CD4-positive, alpha-beta T cell treated with Interleukin-12 subunit alpha and Interleukin-12 subunit beta, for 1 hour (primary cell): ENCODE measurements at regions not wholly inside any gene's neighbourhood (a gene's known extent, or its start where the extent isn't known, plus 50 kb on each side); places are given as distances from the start of the nearest gene placed in this dataset.

ENCODE experiments used
- DNase-seq: peaks from one replicate; pipeline ENCODE4 v3.0.0-alpha.2; 2020

- DNase-seq: no peak
These were observed 157.4 kb downstream of the CAAP1 start for GRCh38 chr9:26735160-26735559.

GRCh38 chr9:26729187-26729586 is 163.4 kb downstream of the CAAP1 start:
- no peak for DNase-seq

- no peak for DNase-seq
These were observed 165.1 kb downstream of the CAAP1 start for GRCh38 chr9:26727471-26727870.

- DNase-seq: no peak
These were observed 167.0 kb downstream of the CAAP1 start for GRCh38 chr9:26725573-26725972.

- no peak for DNase-seq
These were observed 169.1 kb downstream of the CAAP1 start for GRCh38 chr9:26723486-26723885.

- no peak for DNase-seq
These were observed 169.8 kb downstream of the CAAP1 start for GRCh38 chr9:26722755-26723154.

GRCh38 chr9:26710008-26710407 is 182.6 kb downstream of the CAAP1 start:
- no peak for DNase-seq

- no peak for DNase-seq
These were observed 186.4 kb downstream of the CAAP1 start for GRCh38 chr9:26706223-26706622.

GRCh38 chr9:26695298-26695622 is 197.3 kb downstream of the CAAP1 start:
- DNase-seq: no peak

GRCh38 chr9:26694381-26695297 is 198.0 kb downstream of the CAAP1 start:
- DNase-seq: no peak

GRCh38 chr9:26689041-26689440 is 203.6 kb downstream of the CAAP1 start:
- no peak for DNase-seq

- no peak for DNase-seq
These were observed 205.2 kb downstream of the CAAP1 start for GRCh38 chr9:26687421-26687820.

GRCh38 chr9:26685818-26686217 is 206.8 kb downstream of the CAAP1 start:
- DNase-seq: no peak

GRCh38 chr9:26684029-26684428 is 208.6 kb downstream of the CAAP1 start:
- DNase-seq: no peak

- DNase-seq: no peak
These were observed 209.7 kb downstream of the CAAP1 start for GRCh38 chr9:26682796-26683496.

- DNase-seq: no peak
These were observed 210.6 kb downstream of the CAAP1 start for GRCh38 chr9:26682041-26682440.

GRCh38 chr9:26677965-26678706 is 214.5 kb downstream of the CAAP1 start:
- DNase-seq: no peak

GRCh38 chr9:26675035-26675434 is 217.6 kb downstream of the CAAP1 start:
- DNase-seq: no peak

- no peak for DNase-seq
These were observed 219.3 kb downstream of the CAAP1 start for GRCh38 chr9:26673261-26673660.

- DNase-seq: no peak
These were observed 222.6 kb downstream of the CAAP1 start for GRCh38 chr9:26669701-26670670.

- DNase-seq: no peak
These were observed 224.7 kb downstream of the CAAP1 start for GRCh38 chr9:26667882-26668281.

GRCh38 chr9:26665666-26666065 is 226.9 kb downstream of the CAAP1 start:
- DNase-seq: no peak
